Mesodermal cell (in vitro differentiated cells): ENCODE measurements at regions not wholly inside any gene's neighbourhood (a gene's known extent, or its start where the extent isn't known, plus 50 kb on each side); places are given as distances from the start of the nearest gene placed in this dataset.

Experiments used
- H3K27ac ChIP-seq: 2 replicates; pipeline ENCODE4 v1.7.0; 2013; ENCODE audit warnings: mild to moderate bottlenecking, low read depth, low read length, moderate library complexity; ENCODE audit not compliant: severe bottlenecking
- H3K36me3 ChIP-seq: 2 replicates; pipeline ENCODE4 v1.7.1; 2013; ENCODE audit warnings: mild to moderate bottlenecking, low read length, moderate library complexity; ENCODE audit not compliant: control insufficient read depth, insufficient read depth
- H3K4me1 ChIP-seq: one replicate; pipeline ENCODE4 v1.7.1; 2013; ENCODE audit warnings: mild to moderate bottlenecking, low read length; ENCODE audit not compliant: insufficient read depth, control insufficient read depth, poor library complexity, severe bottlenecking
- H3K4me3 ChIP-seq: 2 replicates; pipeline ENCODE4 v1.7.0; 2013; ENCODE audit warnings: low read length, control low read depth, mild to moderate bottlenecking; ENCODE audit not compliant: insufficient read depth, poor library complexity, severe bottlenecking; ENCODE audit errors: extremely low read depth
- H3K9me3 ChIP-seq: 2 replicates; pipeline ENCODE4 v1.7.1; 2013; ENCODE audit warnings: mild to moderate bottlenecking, low read length, moderate library complexity; ENCODE audit not compliant: control insufficient read depth
- WGBS, 2 experiments: methylation state at CpG; one replicate each; pipeline ENCODE4 v1.1.5; 2013; ENCODE audit warnings: missing lambda C conversion rate in 2 of 2; ENCODE audit not compliant: insufficient coverage in 2 of 2; 5-methylcytosine and 5-hydroxymethylcytosine counted together

- Histone ChIP-seq H3K4me3 (no peak overlapping the region), H3K36me3 (no peaks in the 10 kb centered on the region), H3K27ac (no peak overlapping the region), H3K9me3 (no peaks in the 10 kb centered on the region), H3K4me1 (no peaks in the 10 kb centered on the region)
- WGBS, 2 experiments, result no CpG with 5 or more reads among the region's 3 CpGs
Measured at GRCh38 chr7:98679741-98680140, 62.7 kb downstream of the NPTX2 start.

GRCh38 chr7:98681511-98681910, 64.4 kb downstream of the NPTX2 start:
- Histone ChIP-seq H3K4me3 (no peak overlapping the region), H3K4me1 (no peaks in the 10 kb centered on the region), H3K36me3 (no peaks in the 10 kb centered on the region), H3K27ac (no peak overlapping the region), H3K9me3 (no peaks in the 10 kb centered on the region)
- WGBS, 2 experiments, result 87 to 91% methylated on average over 4 to 5 of the region's 6 CpGs

- WGBS, 2 experiments, result 89 to 91% methylated on average over 13 of the region's 15 CpGs
- Histone ChIP-seq H3K9me3 (no peaks in the 10 kb centered on the region), H3K27ac (no peak overlapping the region), H3K36me3 (no peaks in the 10 kb centered on the region), H3K4me3 (no peak overlapping the region), H3K4me1 (no peaks in the 10 kb centered on the region)
Measured at GRCh38 chr7:98681951-98682350, 64.9 kb downstream of the NPTX2 start.

- H3K36me3 ChIP-seq, result no peaks in the 10 kb centered on the region
- H3K4me3 ChIP-seq, result no peak overlapping the region
- H3K4me1 ChIP-seq, result no peaks in the 10 kb centered on the region
- WGBS, 2 experiments, result 72 to 74% methylated on average over 2 of the region's 2 CpGs
- no peaks in the 10 kb centered on the region for H3K9me3 ChIP-seq
- no peak overlapping the region for H3K27ac ChIP-seq
Measured at GRCh38 chr7:98683514-98683913, 66.4 kb downstream of the NPTX2 start.

GRCh38 chr7:98685541-98685940, 68.5 kb downstream of the NPTX2 start:
- WGBS, 2 experiments, result 76 to 79% methylated on average over 6 to 7 of the region's 8 CpGs
- Histone ChIP-seq H3K27ac (no peak overlapping the region), H3K4me1 (no peaks in the 10 kb centered on the region), H3K36me3 (no peaks in the 10 kb centered on the region), H3K4me3 (no peak overlapping the region), H3K9me3 (peaks cover 4% of the 10 kb centered on the region)

- Histone ChIP-seq H3K4me3 (no peak overlapping the region), H3K27ac (no peak overlapping the region), H3K9me3 (peaks cover 6% of the 10 kb centered on the region), H3K4me1 (no peaks in the 10 kb centered on the region), H3K36me3 (no peaks in the 10 kb centered on the region)
- WGBS, 2 experiments, result 59% methylated on average over 4 of the region's 4 CpGs
Measured at GRCh38 chr7:98686466-98687080, 69.5 kb downstream of the NPTX2 start.

- peaks cover 9% of the 10 kb centered on the region for H3K9me3 ChIP-seq
- H3K4me1 ChIP-seq, result no peaks in the 10 kb centered on the region
- WGBS, 2 experiments, result 82 to 84% methylated on average over 11 of the region's 12 CpGs
- no peaks in the 10 kb centered on the region for H3K36me3 ChIP-seq
- no peak overlapping the region for H3K4me3 ChIP-seq
- H3K27ac ChIP-seq, result no peak overlapping the region
Measured at GRCh38 chr7:98687111-98687751, 70.1 kb downstream of the NPTX2 start.

GRCh38 chr7:98691619-98692018, 74.5 kb downstream of the NPTX2 start:
- Histone ChIP-seq H3K4me3 (no peak overlapping the region), H3K4me1 (no peaks in the 10 kb centered on the region), H3K9me3 (peaks cover 12% of the 10 kb centered on the region), H3K36me3 (no peaks in the 10 kb centered on the region), H3K27ac (no peak overlapping the region)
- 60 to 100% methylated on average over 1 to 2 of the region's 4 CpGs for WGBS, 2 experiments

GRCh38 chr7:98697083-98697482, 80.0 kb downstream of the NPTX2 start:
- no peak overlapping the region for H3K27ac ChIP-seq
- H3K9me3 ChIP-seq, result peaks cover 3% of the 10 kb centered on the region
- no peaks in the 10 kb centered on the region for H3K4me1 ChIP-seq
- no peak overlapping the region for H3K4me3 ChIP-seq
- no peaks in the 10 kb centered on the region for H3K36me3 ChIP-seq
- 68 to 71% methylated on average over 3 of the region's 3 CpGs for WGBS, 2 experiments

GRCh38 chr7:98697485-98698240, 80.6 kb downstream of the NPTX2 start:
- peaks cover 3% of the 10 kb centered on the region for H3K9me3 ChIP-seq
- no peaks in the 10 kb centered on the region for H3K36me3 ChIP-seq
- 88 to 98% methylated on average over 5 to 8 of the region's 9 CpGs for WGBS, 2 experiments
- no peak overlapping the region for H3K27ac ChIP-seq
- H3K4me3 ChIP-seq, result no peak overlapping the region
- H3K4me1 ChIP-seq, result no peaks in the 10 kb centered on the region

GRCh38 chr7:98698976-98699375, 81.9 kb downstream of the NPTX2 start:
- Histone ChIP-seq H3K27ac (no peak overlapping the region), H3K4me3 (no peak overlapping the region), H3K9me3 (peaks cover 3% of the 10 kb centered on the region), H3K36me3 (no peaks in the 10 kb centered on the region), H3K4me1 (no peaks in the 10 kb centered on the region)
- 83 to 85% methylated on average over 2 of the region's 2 CpGs for WGBS, 2 experiments
